CD4-positive, alpha-beta memory T cell (primary cell): ENCODE measurements at regions not wholly inside any gene's neighbourhood (a gene's known extent, or its start where the extent isn't known, plus 50 kb on each side); places are given as distances from the start of the nearest gene placed in this dataset.
A peak's percentile ranks its signal among the peaks of the same experiment; 100 is the strongest.

ENCODE experiments used
- CTCF ChIA-PET: fragments of 350-600 bp; sonication (Branson Sonifier 250); formaldehyde crosslinking; loops from one replicate; lab custom pipeline; 2021; ENCODE audit warnings: inconsistent platforms; ENCODE audit not compliant: partially characterized antibody; lab: Charles Lee
- POLR2A ChIA-PET: fragments of 350-600 bp; sonication (Branson Sonifier 250); formaldehyde crosslinking; loops from one replicate; lab custom pipeline; 2021; ENCODE audit not compliant: partially characterized antibody; lab: Charles Lee
- DNase-seq, 5 donors: peaks; one replicate each; pipeline versions ENCODE4 v3.0.0 to v3.0.0-alpha.2; 2020 to 2022; ENCODE audit warnings: mixed read lengths in 1 of 5
- H3K27ac ChIP-seq: one replicate; pipeline ENCODE4 v1.7.0; 2013; ENCODE audit warnings: low read depth, low read length
- H3K27me3 ChIP-seq: 2 replicates; pipeline ENCODE4 v1.7.0; 2013; ENCODE audit warnings: mild to moderate bottlenecking, low read length, moderate library complexity; ENCODE audit not compliant: insufficient read depth
- H3K36me3 ChIP-seq: 2 replicates; pipeline ENCODE4 v1.7.0; 2013; ENCODE audit warnings: mild to moderate bottlenecking, low read length, moderate library complexity; ENCODE audit not compliant: insufficient read depth
- H3K4me1 ChIP-seq: 2 replicates; pipeline ENCODE4 v1.7.0; 2013; ENCODE audit warnings: mild to moderate bottlenecking, low read length, moderate library complexity; ENCODE audit not compliant: insufficient read depth
- H3K4me3 ChIP-seq, 2 donors: one replicate each; pipeline ENCODE4 v1.7.0; 2013; ENCODE audit warnings: low read length in 2 of 2, mild to moderate bottlenecking in 1 of 2
- H3K9me3 ChIP-seq, 2 donors: one replicate each; pipeline ENCODE4 v1.7.0; 2013; ENCODE audit warnings: low read length in 2 of 2, control low read depth in 1 of 2; ENCODE audit not compliant: control insufficient read depth in 1 of 2
- H3K27ac Mint-ChIP-seq, 7 donors: one replicate each; pipeline ENCODE4 v1.8.0; 2020 to 2021; ENCODE audit warnings: mixed read lengths in 7 of 7, mild to moderate bottlenecking in 6 of 7, inconsistent platforms in 3 of 7, moderate library complexity in 3 of 7
- H3K27me3 Mint-ChIP-seq, 2 donors: one replicate each; pipeline ENCODE4 v1.8.0; 2020 to 2021; ENCODE audit warnings: mixed read lengths in 2 of 2
- H3K36me3 Mint-ChIP-seq, 2 donors: one replicate each; pipeline ENCODE4 v1.8.0; 2020 to 2021; ENCODE audit warnings: mixed read lengths in 2 of 2, inconsistent platforms in 1 of 2, mild to moderate bottlenecking in 1 of 2
- H3K4me1 Mint-ChIP-seq, 4 donors: one replicate each; pipeline ENCODE4 v1.8.0; 2020 to 2021; ENCODE audit warnings: mixed read lengths in 4 of 4, mild to moderate bottlenecking in 1 of 4
- H3K4me3 Mint-ChIP-seq, 8 donors: one replicate each; pipeline ENCODE4 v1.8.0; 2020 to 2021; ENCODE audit warnings: mixed read lengths in 8 of 8, mild to moderate bottlenecking in 7 of 8, moderate library complexity in 6 of 8, inconsistent platforms in 3 of 8
- H3K9me3 Mint-ChIP-seq, 8 donors: one replicate each; pipeline ENCODE4 v1.8.0; 2020 to 2021; ENCODE audit warnings: mixed read lengths in 8 of 8, mild to moderate bottlenecking in 5 of 8, inconsistent platforms in 3 of 8, moderate library complexity in 1 of 8
- intact Hi-C: fragments of 100-400 bp; cut with micrococcal nuclease; formaldehyde crosslinking; loops from one replicate; pipeline ENCODE4 v1.15.1; 2023

GRCh38 chr13:44012910-44013757 lies 133.4 kb downstream of the LACC1 start:
- POLR2A ChIA-PET = no interaction called here
- H3K4me3 ChIP-seq = no peak overlapping the region
- intact Hi-C loops = no loop called here
- H3K27me3 ChIP-seq = no peaks in the 10 kb centered on the region
- H3K9me3 Mint-ChIP-seq = peaks cover 0 to 1% (median 0%) of the 10 kb centered on the region in 8 donors
- peaks cover 0 to 2% (median 0%) of the 10 kb centered on the region in 4 donors for H3K4me1 Mint-ChIP-seq
- CTCF ChIA-PET = no interaction called here
- no peak overlapping the region for H3K4me3 Mint-ChIP-seq
- no peaks in the 10 kb centered on the region for H3K9me3 ChIP-seq
- H3K27ac ChIP-seq = no peak overlapping the region
- DNase-seq = no peak
- no peak overlapping the region for H3K27ac Mint-ChIP-seq
- no peaks in the 10 kb centered on the region for H3K4me1 ChIP-seq
- H3K27me3 Mint-ChIP-seq = peaks cover 4 to 5% of the 10 kb centered on the region in 2 donors
- no peaks in the 10 kb centered on the region for H3K36me3 Mint-ChIP-seq
- no peaks in the 10 kb centered on the region for H3K36me3 ChIP-seq

- Mint-ChIP-seq H3K27me3 (peaks cover 3 to 5% of the 10 kb centered on the region in 2 donors), H3K27ac (no peak overlapping the region), H3K4me3 (no peak overlapping the region), H3K4me1 (peaks cover 0 to 2% (median 0%) of the 10 kb centered on the region in 4 donors), H3K36me3 (no peaks in the 10 kb centered on the region), H3K9me3 (peaks cover 0 to 1% (median 0%) of the 10 kb centered on the region in 8 donors)
- no peak overlapping the region for H3K27ac ChIP-seq
- ChIA-PET POLR2A (no interaction called here), CTCF (no interaction called here)
- no peaks in the 10 kb centered on the region for H3K27me3 ChIP-seq
- no peaks in the 10 kb centered on the region for H3K9me3 ChIP-seq
- H3K4me3 ChIP-seq = no peak overlapping the region
- no peaks in the 10 kb centered on the region for H3K36me3 ChIP-seq
- intact Hi-C loops = no loop called here
- no peak for DNase-seq
- no peaks in the 10 kb centered on the region for H3K4me1 ChIP-seq
These were observed 134.1 kb downstream of the LACC1 start for GRCh38 chr13:44013758-44014291.

- H3K27ac Mint-ChIP-seq = no peak overlapping the region
- Histone ChIP-seq H3K9me3 (no peaks in the 10 kb centered on the region), H3K4me3 (no peak overlapping the region), H3K4me1 (no peaks in the 10 kb centered on the region), H3K36me3 (no peaks in the 10 kb centered on the region), H3K27ac (no peak overlapping the region), H3K27me3 (no peaks in the 10 kb centered on the region)
- no peak overlapping the region for H3K4me3 Mint-ChIP-seq
- CTCF ChIA-PET = no interaction called here
- peaks cover 0 to 1% (median 0%) of the 10 kb centered on the region in 8 donors for H3K9me3 Mint-ChIP-seq
- peaks cover 0 to 2% (median 0%) of the 10 kb centered on the region in 4 donors for H3K4me1 Mint-ChIP-seq
- peaks cover 4 to 5% of the 10 kb centered on the region in 2 donors for H3K27me3 Mint-ChIP-seq
- intact Hi-C loops = no loop called here
- H3K36me3 Mint-ChIP-seq = no peaks in the 10 kb centered on the region
- POLR2A ChIA-PET = no interaction called here
- DNase-seq = no peak
These were observed 134.8 kb downstream of the LACC1 start for GRCh38 chr13:44014501-44014900.

GRCh38 chr13:44015118-44015517 lies 135.4 kb downstream of the LACC1 start:
- no peaks in the 10 kb centered on the region for H3K9me3 ChIP-seq
- no peaks in the 10 kb centered on the region for H3K36me3 ChIP-seq
- POLR2A ChIA-PET = no interaction called here
- no peak overlapping the region for H3K27ac ChIP-seq
- DNase-seq = no peak
- no peak overlapping the region for H3K27ac Mint-ChIP-seq
- CTCF ChIA-PET = no interaction called here
- no peaks in the 10 kb centered on the region for H3K36me3 Mint-ChIP-seq
- H3K27me3 ChIP-seq = no peaks in the 10 kb centered on the region
- peaks cover 4 to 5% of the 10 kb centered on the region in 2 donors for H3K27me3 Mint-ChIP-seq
- no peak overlapping the region for H3K4me3 Mint-ChIP-seq
- no peaks in the 10 kb centered on the region for H3K4me1 ChIP-seq
- H3K9me3 Mint-ChIP-seq = peaks cover 0 to 1% (median 0%) of the 10 kb centered on the region in 8 donors
- H3K4me3 ChIP-seq = no peak overlapping the region
- H3K4me1 Mint-ChIP-seq = peaks cover 0 to 2% (median 0%) of the 10 kb centered on the region in 4 donors
- intact Hi-C loops = no loop called here

GRCh38 chr13:44015811-44016210 lies 136.1 kb downstream of the LACC1 start:
- intact Hi-C loops = no loop called here
- H3K36me3 Mint-ChIP-seq = no peaks in the 10 kb centered on the region
- ChIA-PET POLR2A (no interaction called here), CTCF (no interaction called here)
- Histone ChIP-seq H3K4me3 (no peak overlapping the region), H3K36me3 (no peaks in the 10 kb centered on the region), H3K9me3 (no peaks in the 10 kb centered on the region), H3K27ac (no peak overlapping the region), H3K4me1 (no peaks in the 10 kb centered on the region), H3K27me3 (no peaks in the 10 kb centered on the region)
- no peak for DNase-seq
- H3K27me3 Mint-ChIP-seq = peaks cover 4 to 5% of the 10 kb centered on the region in 2 donors
- H3K27ac Mint-ChIP-seq = no peak overlapping the region
- peaks cover 0 to 2% (median 0%) of the 10 kb centered on the region in 4 donors for H3K4me1 Mint-ChIP-seq
- peak overlapping the region in 1 of 8 donors; percentile 5 for H3K4me3 Mint-ChIP-seq
- H3K9me3 Mint-ChIP-seq = peaks cover 0 to 1% (median 0%) of the 10 kb centered on the region in 8 donors

GRCh38 chr13:44017756-44018309 lies 138.1 kb downstream of the LACC1 start:
- ChIA-PET POLR2A (no interaction called here), CTCF (no interaction called here)
- Mint-ChIP-seq H3K36me3 (no peaks in the 10 kb centered on the region), H3K9me3 (peaks cover 0 to 1% (median 0%) of the 10 kb centered on the region in 8 donors), H3K27me3 (peaks cover 3 to 7% of the 10 kb centered on the region in 2 donors), H3K27ac (no peak overlapping the region), H3K4me3 (no peak overlapping the region), H3K4me1 (peaks cover 0 to 2% (median 0%) of the 10 kb centered on the region in 4 donors)
- no peaks in the 10 kb centered on the region for H3K36me3 ChIP-seq
- H3K4me1 ChIP-seq = no peaks in the 10 kb centered on the region
- DNase-seq = no peak
- intact Hi-C loops = no loop called here
- no peak overlapping the region for H3K27ac ChIP-seq
- H3K9me3 ChIP-seq = no peaks in the 10 kb centered on the region
- H3K27me3 ChIP-seq = no peaks in the 10 kb centered on the region
- no peak overlapping the region for H3K4me3 ChIP-seq

GRCh38 chr13:44019651-44020050 lies 139.9 kb downstream of the LACC1 start:
- peaks cover 6 to 7% of the 10 kb centered on the region in 2 donors for H3K27me3 Mint-ChIP-seq
- H3K36me3 ChIP-seq = no peaks in the 10 kb centered on the region
- H3K27ac Mint-ChIP-seq = no peak overlapping the region
- H3K4me3 Mint-ChIP-seq = no peak overlapping the region
- no peaks in the 10 kb centered on the region for H3K9me3 ChIP-seq
- POLR2A ChIA-PET = no interaction called here
- CTCF ChIA-PET = no interaction called here
- intact Hi-C loops = no loop called here
- H3K9me3 Mint-ChIP-seq = no peaks in the 10 kb centered on the region
- no peaks in the 10 kb centered on the region for H3K27me3 ChIP-seq
- no peak for DNase-seq
- no peaks in the 10 kb centered on the region for H3K4me1 ChIP-seq
- H3K36me3 Mint-ChIP-seq = no peaks in the 10 kb centered on the region
- H3K27ac ChIP-seq = no peak overlapping the region
- no peak overlapping the region for H3K4me3 ChIP-seq
- peaks cover 0 to 2% (median 0%) of the 10 kb centered on the region in 4 donors for H3K4me1 Mint-ChIP-seq
